HEK293 (cell line): ENCODE measurements at regions not wholly inside any gene's neighbourhood (a gene's known extent, or its start where the extent isn't known, plus 50 kb on each side); places are given as distances from the start of the nearest gene placed in this dataset.

ENCODE experiments used
- ZNF404 ChIP-seq: fragments of 450-650 bp; formaldehyde crosslinking; IDR thresholded peaks from 2 replicates; pipeline ENCODE4 v1.5.1; 2017; ENCODE audit warnings: missing biosample characterization, missing genetic modification characterization
- TF ChIP-seq, protein P1 (sequence below): fragments of 450-650 bp; formaldehyde crosslinking; IDR thresholded peaks from 2 replicates; pipeline ENCODE4 v1.5.1; 2016; ENCODE audit warnings: missing biosample characterization, missing genetic modification characterization
- TF ChIP-seq, protein P2 (sequence below): fragments of 450-650 bp; formaldehyde crosslinking; IDR thresholded peaks from 2 replicates; pipeline ENCODE4 v1.5.1; 2016; ENCODE audit warnings: missing biosample characterization, missing genetic modification characterization

DNA sequence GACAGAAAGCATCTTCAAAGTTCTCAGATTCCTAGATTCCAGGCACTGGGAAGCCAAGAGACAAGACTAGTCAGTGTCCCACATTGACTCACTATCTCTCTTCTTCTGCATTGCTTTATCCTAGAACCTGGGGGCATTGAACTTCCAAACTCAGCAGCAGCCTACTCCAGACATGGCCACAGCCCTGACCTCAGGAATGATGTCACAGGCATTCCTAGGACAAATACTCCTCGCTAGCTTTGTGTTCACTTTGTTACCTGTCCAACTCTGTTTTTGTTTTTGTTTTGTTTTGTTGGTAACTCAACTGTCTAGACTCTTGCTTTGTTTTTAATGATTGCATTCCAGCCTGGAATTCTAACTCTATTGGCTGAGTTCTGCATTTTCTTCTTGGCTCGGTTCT is 449.3 kb upstream of the SPHKAP start:
- no peak for TF ChIP-seq ZNF404 (tag by site-specific recombination)
- TF ChIP-seq, protein P1, sequence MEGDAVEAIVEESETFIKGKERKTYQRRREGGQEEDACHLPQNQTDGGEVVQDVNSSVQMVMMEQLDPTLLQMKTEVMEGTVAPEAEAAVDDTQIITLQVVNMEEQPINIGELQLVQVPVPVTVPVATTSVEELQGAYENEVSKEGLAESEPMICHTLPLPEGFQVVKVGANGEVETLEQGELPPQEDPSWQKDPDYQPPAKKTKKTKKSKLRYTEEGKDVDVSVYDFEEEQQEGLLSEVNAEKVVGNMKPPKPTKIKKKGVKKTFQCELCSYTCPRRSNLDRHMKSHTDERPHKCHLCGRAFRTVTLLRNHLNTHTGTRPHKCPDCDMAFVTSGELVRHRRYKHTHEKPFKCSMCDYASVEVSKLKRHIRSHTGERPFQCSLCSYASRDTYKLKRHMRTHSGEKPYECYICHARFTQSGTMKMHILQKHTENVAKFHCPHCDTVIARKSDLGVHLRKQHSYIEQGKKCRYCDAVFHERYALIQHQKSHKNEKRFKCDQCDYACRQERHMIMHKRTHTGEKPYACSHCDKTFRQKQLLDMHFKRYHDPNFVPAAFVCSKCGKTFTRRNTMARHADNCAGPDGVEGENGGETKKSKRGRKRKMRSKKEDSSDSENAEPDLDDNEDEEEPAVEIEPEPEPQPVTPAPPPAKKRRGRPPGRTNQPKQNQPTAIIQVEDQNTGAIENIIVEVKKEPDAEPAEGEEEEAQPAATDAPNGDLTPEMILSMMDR (tag by site-specific recombination) = no peak
- TF ChIP-seq, protein P2, sequence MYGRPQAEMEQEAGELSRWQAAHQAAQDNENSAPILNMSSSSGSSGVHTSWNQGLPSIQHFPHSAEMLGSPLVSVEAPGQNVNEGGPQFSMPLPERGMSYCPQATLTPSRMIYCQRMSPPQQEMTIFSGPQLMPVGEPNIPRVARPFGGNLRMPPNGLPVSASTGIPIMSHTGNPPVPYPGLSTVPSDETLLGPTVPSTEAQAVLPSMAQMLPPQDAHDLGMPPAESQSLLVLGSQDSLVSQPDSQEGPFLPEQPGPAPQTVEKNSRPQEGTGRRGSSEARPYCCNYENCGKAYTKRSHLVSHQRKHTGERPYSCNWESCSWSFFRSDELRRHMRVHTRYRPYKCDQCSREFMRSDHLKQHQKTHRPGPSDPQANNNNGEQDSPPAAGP (tag by site-specific recombination) = no peak
